ENCODE measurements at regions not wholly inside any gene's neighbourhood (a gene's known extent, or its start where the extent isn't known, plus 50 kb on each side); places are given as distances from the start of the nearest gene placed in this dataset.

DNA sequence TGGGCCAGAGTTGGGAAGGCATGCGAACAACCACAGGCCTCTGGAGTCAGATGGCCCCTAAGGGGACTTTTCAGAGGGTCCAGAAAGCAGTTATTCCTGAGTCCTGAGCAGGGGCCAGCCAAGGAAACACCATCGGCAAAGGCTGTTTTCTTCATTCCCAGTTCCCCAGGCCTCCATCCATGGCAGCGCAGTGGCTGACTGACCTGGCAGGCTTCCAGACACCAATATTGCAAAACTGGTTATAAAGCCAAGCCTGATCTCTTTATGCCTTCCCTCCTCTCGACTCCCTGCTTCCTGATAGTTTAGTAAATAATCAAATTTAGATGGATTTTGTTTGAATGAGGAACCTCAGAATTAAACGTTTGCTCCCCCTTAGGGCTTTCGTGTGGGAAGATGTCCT, 133.4 kb upstream of the ITGA6 start:
- H3K4me3 ChIP-seq (ENCODE audit: low read depth, low read length): no peak overlapping the region
- DNase-seq (ENCODE audit: low read depth): no peak
- TF ChIP-seq, protein P1, sequence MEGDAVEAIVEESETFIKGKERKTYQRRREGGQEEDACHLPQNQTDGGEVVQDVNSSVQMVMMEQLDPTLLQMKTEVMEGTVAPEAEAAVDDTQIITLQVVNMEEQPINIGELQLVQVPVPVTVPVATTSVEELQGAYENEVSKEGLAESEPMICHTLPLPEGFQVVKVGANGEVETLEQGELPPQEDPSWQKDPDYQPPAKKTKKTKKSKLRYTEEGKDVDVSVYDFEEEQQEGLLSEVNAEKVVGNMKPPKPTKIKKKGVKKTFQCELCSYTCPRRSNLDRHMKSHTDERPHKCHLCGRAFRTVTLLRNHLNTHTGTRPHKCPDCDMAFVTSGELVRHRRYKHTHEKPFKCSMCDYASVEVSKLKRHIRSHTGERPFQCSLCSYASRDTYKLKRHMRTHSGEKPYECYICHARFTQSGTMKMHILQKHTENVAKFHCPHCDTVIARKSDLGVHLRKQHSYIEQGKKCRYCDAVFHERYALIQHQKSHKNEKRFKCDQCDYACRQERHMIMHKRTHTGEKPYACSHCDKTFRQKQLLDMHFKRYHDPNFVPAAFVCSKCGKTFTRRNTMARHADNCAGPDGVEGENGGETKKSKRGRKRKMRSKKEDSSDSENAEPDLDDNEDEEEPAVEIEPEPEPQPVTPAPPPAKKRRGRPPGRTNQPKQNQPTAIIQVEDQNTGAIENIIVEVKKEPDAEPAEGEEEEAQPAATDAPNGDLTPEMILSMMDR (conservative IDR thresholded peaks at IDR 0.05; ENCODE audit: low read depth, low read length): no peak

DNA sequence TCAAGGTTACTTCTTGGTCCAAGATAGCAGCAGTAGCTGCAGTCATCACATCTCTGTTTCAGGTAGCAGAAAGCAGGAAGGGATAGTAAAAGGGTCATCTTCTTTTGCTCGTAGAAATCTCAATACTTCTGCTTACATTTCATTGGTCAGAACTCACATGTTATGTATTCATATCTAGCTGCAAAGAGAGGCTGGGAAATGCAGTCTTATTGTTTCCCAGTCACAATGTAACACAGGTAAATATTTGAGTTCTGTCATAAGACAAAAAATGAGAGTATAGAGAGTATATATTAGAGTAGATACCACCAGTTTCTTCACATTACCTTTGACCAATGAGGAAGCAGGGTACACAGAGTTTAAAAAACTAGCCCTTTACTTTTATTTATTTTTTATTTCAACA, 132.4 kb upstream of the ITGA6 start:
- DNase-seq (ENCODE audit: low read depth): no peak
- TF ChIP-seq, protein P1 (conservative IDR thresholded peaks at IDR 0.05; ENCODE audit: low read depth, low read length): no peak

DNA sequence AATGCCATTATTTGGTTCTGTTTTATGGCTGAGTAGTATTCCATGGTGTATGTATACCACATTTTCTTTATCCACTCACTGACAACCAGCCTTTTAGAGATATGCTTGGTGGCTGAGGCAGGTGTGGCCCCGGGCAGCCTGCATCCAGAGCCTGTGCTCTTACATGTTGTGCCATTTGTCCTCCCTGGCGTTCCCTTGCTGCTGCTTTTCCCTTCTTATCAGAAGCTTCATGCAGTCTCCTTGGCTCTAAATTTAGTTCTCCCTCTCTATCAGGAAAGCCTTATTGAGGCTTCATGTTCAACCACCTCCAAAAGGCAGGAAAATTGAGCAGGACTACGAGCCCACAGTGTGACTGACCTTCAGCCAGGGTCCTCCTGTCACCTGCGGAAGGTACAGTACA, 131.7 kb upstream of the ITGA6 start:
- no peak overlapping the region for H3K4me3 ChIP-seq (ENCODE audit: low read depth, low read length)
- TF ChIP-seq, protein P1 (conservative IDR thresholded peaks at IDR 0.05; ENCODE audit: low read depth, low read length): no peak
- DNase-seq (ENCODE audit: low read depth): no peak

More for the DNA sequence above, 132.4 kb upstream of the ITGA6 start:
- no peak overlapping the region for H3K4me3 ChIP-seq (ENCODE audit: low read depth, low read length)

DNA sequence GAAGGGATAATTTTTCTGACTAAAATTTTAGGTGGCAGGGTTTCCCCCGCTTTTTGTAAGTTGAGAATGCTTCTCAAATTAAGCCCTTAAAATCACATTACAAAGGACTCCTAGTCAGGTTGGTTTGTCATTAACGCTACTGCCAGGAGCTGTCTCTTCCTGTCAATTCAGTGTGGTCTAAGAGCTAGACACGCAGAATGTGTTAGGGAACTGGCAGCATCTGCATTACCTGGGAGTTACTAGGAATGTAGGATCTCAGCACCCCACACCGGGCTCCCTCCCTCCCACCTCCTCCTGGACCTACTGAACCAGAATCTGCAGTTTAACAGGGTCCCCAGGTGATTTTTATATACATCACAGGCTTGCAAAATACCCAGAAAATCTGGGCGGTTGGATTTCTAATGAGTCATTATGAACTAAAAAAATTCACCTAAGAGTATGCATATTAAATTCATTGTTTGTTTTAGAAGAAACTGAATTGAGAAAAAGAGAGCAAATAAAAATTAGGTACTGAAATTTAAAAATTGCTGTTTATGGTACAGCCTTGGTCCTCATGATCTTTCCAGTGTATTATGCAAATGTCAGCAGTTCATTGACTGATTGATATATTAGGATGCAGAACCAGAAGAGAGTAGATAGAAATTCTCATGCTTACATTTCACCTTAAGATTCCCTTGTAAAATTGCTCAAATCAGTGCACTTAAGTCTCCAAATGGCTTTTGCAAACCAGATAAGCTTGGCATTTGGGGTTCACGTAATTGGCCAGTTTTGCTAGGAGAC, 130.9 kb upstream of the ITGA6 start:
- no peak overlapping the region for H3K4me3 ChIP-seq (ENCODE audit: low read depth, low read length)
- no peak for DNase-seq (ENCODE audit: low read depth)
- TF ChIP-seq, protein P1 (conservative IDR thresholded peaks at IDR 0.05; ENCODE audit: low read depth, low read length): no peak

DNA sequence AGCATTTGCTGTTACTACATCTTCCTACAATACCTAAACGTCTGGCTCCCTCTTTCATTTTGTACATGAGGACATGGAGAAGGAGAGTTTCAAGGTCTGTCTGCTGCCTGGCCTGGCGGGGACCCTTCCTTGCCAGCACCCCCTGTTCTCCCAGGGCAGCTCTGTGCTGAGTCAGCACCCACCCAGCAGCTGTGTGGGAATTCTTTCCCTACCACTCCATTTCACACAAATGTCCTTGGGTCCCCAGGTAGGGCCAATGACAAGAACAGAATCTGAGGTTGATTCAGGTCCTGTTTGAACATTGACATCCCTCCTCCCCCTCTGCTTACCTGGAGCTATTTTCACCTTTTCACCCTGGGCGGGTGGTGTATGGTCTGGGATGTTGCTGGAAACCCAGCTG, 129.9 kb upstream of the ITGA6 start:
- TF ChIP-seq, protein P1 (conservative IDR thresholded peaks at IDR 0.05; ENCODE audit: low read depth, low read length): no peak
- H3K4me3 ChIP-seq (ENCODE audit: low read depth, low read length): no peak overlapping the region
- no peak for DNase-seq (ENCODE audit: low read depth)

DNA sequence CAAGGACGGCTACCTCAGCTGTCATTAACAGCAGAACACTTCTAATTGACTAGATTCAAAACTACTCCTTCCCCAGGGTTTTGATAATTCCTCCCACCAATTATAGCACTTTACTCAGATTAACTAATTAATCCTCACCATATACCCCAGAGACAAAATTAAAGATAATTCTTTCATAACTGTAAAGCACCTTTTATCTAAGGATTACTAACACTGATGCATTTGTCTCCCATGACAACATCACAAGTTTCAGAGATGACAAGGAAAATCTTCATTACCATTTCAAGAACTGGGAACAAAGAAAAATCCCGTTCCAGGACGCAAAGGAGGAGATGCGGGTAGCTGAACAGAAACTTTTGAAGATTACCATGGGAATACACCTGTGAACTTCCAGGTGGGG, 129.4 kb upstream of the ITGA6 start:
- no peak for DNase-seq (ENCODE audit: low read depth)
- no peak overlapping the region for H3K4me3 ChIP-seq (ENCODE audit: low read depth, low read length)
- TF ChIP-seq, protein P1 (conservative IDR thresholded peaks at IDR 0.05; ENCODE audit: low read depth, low read length): no peak

DNA sequence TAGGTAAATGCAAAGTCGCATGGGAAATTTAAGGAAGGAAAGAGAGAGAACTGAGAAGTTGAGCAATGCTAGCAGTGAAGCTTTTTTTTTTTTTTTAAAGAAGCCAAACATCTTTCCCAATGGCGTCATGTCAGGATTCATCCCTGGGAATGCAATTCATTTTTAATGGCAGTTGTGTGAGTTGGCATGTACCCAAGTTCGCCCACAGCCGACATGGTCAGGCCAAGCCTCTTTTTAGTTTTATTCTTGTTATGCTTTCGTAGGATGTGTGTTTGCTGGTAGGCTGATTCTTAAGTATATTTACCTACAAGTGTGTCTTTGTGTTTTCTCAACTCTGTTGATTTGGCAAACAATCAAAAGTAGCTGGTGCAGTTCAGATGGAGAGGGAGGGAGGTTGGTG, 127.6 kb upstream of the ITGA6 start:
- H3K4me3 ChIP-seq (ENCODE audit: low read depth, low read length): no peak overlapping the region
- DNase-seq (ENCODE audit: low read depth): no peak
- TF ChIP-seq, protein P1 (conservative IDR thresholded peaks at IDR 0.05; ENCODE audit: low read depth, low read length): no peak
